ENCODE measurements at regions not wholly inside any gene's neighbourhood (a gene's known extent, or its start where the extent isn't known, plus 50 kb on each side); places are given as distances from the start of the nearest gene placed in this dataset.

GRCh38 chr3:80542456-80542855, 774.7 kb upstream of the ROBO1 start:
- TF ChIP-seq CTCF (IDR thresholded peaks at IDR 0.05), result no peak

- TF ChIP-seq CTCF (IDR thresholded peaks at IDR 0.05), result no peak
Observed at GRCh38 chr3:80537680-80538079, 769.9 kb upstream of the ROBO1 start.

GRCh38 chr3:80535286-80535685, 767.5 kb upstream of the ROBO1 start:
- no peak for TF ChIP-seq CTCF (IDR thresholded peaks at IDR 0.05)

- TF ChIP-seq CTCF (IDR thresholded peaks at IDR 0.05), result no peak
Observed at GRCh38 chr3:80533553-80533952, 765.8 kb upstream of the ROBO1 start.

- TF ChIP-seq CTCF (IDR thresholded peaks at IDR 0.05), result peak; percentile 52
Observed at GRCh38 chr3:80526153-80526552, 758.4 kb upstream of the ROBO1 start.

- no peak for TF ChIP-seq CTCF (IDR thresholded peaks at IDR 0.05)
Observed at GRCh38 chr3:80521081-80521480, 753.3 kb upstream of the ROBO1 start.

- no peak for TF ChIP-seq CTCF (IDR thresholded peaks at IDR 0.05)
Observed at GRCh38 chr3:80519436-80519835, 751.6 kb upstream of the ROBO1 start.

GRCh38 chr3:80496452-80496851, 728.7 kb upstream of the ROBO1 start:
- no peak for TF ChIP-seq CTCF (IDR thresholded peaks at IDR 0.05)
